ENCODE measurements at regions not wholly inside any gene's neighbourhood (a gene's known extent, or its start where the extent isn't known, plus 50 kb on each side); places are given as distances from the start of the nearest gene placed in this dataset.
"Not testable (repeated sequence)": the region's sequence is repeated elsewhere in the genome, so short reads cannot be mapped to it uniquely, and the experiment has no call there.

- CTCF ChIA-PET: no interaction called here
- intact Hi-C loops (cut with DNase I, micrococcal nuclease): no loop called here
- POLR2A ChIA-PET: no interaction called here
- H3K9me3 Mint-ChIP-seq (ENCODE audit: low read depth): peaks cover 17% of the 10 kb centered on the region
- no peak overlapping the region for H3K27ac Mint-ChIP-seq
- no peak for DNase-seq
- no peaks in the 10 kb centered on the region for H3K4me1 Mint-ChIP-seq
- no peak overlapping the region for H3K4me3 Mint-ChIP-seq
- no peak for ATAC-seq
- no peaks in the 10 kb centered on the region for H3K36me3 Mint-ChIP-seq (ENCODE audit: low read depth)
- no peaks in the 10 kb centered on the region for H3K27me3 Mint-ChIP-seq
These were observed 1689.2 kb upstream of the WWC1 start for GRCh38 chr5:166602271-166602670.

DNA sequence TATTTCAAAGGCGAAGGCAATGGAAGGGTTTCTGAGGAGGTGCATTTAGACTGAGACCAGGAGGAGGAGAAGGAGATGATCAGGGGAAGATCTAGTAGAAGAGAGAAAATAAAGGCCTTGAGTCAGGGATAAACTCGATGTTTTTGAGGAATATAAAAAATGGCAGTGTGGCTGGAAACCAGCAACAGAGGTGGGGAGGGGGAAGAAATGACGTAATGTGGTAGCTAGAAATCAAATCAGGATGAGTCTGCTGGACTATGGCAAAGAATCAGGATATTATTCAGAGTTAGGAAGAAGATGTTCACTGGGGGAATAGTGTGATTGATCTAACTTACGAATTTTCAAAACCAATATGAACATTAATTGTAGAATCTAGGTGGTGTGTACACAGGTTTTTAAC lies 1673.9 kb upstream of the WWC1 start:
- no peak for DNase-seq
- H3K4me1 Mint-ChIP-seq: no peaks in the 10 kb centered on the region
- H3K27ac Mint-ChIP-seq: no peak overlapping the region
- H3K36me3 Mint-ChIP-seq (ENCODE audit: low read depth): no peaks in the 10 kb centered on the region
- H3K4me3 Mint-ChIP-seq: no peak overlapping the region
- ChIA-PET CTCF (interaction anchor here (0.7 kb wide), 1 partner anchor 207 kb away, joined by 3 read pairs; no protein-coding TSS in a partner anchor), POLR2A (no interaction called here)
- peaks cover 20% of the 10 kb centered on the region for H3K9me3 Mint-ChIP-seq (ENCODE audit: low read depth)
- no peak for ATAC-seq
- intact Hi-C loops (cut with DNase I, micrococcal nuclease): no loop called here
- H3K27me3 Mint-ChIP-seq: no peaks in the 10 kb centered on the region

DNA sequence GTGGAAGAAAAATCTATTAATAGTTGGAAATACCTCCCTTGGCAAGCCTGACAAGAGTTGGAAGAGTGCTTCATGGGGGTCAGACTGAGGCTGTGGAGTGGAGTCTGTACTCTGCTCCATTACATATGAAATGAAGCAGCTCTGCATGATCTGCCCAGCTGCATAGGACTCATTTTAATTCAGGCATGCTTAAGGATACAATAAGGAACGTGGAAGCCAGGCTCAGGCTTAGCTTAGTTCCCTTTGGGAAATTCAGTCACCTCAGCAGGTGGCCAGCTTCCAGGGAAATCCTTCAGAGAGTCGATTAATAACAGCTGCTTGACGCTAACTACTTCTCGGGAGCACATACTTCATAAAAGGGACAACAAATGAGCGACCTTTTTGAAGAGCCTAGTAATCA lies 1672.9 kb upstream of the WWC1 start:
- POLR2A ChIA-PET: no interaction called here
- Mint-ChIP-seq H3K4me3 (no peak overlapping the region), H3K4me1 (no peaks in the 10 kb centered on the region), H3K36me3 (ENCODE audit: low read depth) (no peaks in the 10 kb centered on the region), H3K27ac (no peak overlapping the region), H3K27me3 (no peaks in the 10 kb centered on the region), H3K9me3 (ENCODE audit: low read depth) (peaks cover 23% of the 10 kb centered on the region)
- DNase-seq (no peak), ATAC-seq (no peak)
- intact Hi-C loops (cut with DNase I, micrococcal nuclease): no loop called here
- CTCF ChIA-PET: interaction anchor here (1.3 kb wide), 1 partner anchor 9 kb away, joined by 4 read pairs; no protein-coding TSS in a partner anchor

- CTCF ChIA-PET: no interaction called here
- Mint-ChIP-seq H3K27ac (no peak overlapping the region), H3K36me3 (ENCODE audit: low read depth) (no peaks in the 10 kb centered on the region), H3K4me1 (no peaks in the 10 kb centered on the region), H3K9me3 (ENCODE audit: low read depth) (peaks cover 7% of the 10 kb centered on the region), H3K4me3 (no peak overlapping the region), H3K27me3 (no peaks in the 10 kb centered on the region)
- ATAC-seq: no peak
- POLR2A ChIA-PET: no interaction called here
- intact Hi-C loops (cut with DNase I, micrococcal nuclease): no loop called here
- no peak for DNase-seq
These were observed 1666.9 kb upstream of the WWC1 start for GRCh38 chr5:166624573-166624972.

- Mint-ChIP-seq H3K27me3 (no peaks in the 10 kb centered on the region), H3K27ac (no peak overlapping the region), H3K36me3 (ENCODE audit: low read depth) (no peaks in the 10 kb centered on the region), H3K9me3 (ENCODE audit: low read depth) (peaks cover 5% of the 10 kb centered on the region), H3K4me3 (no peak overlapping the region), H3K4me1 (no peaks in the 10 kb centered on the region)
- ChIA-PET CTCF (no interaction called here), POLR2A (no interaction called here)
- intact Hi-C loops (cut with DNase I, micrococcal nuclease): no loop called here
- no peak for ATAC-seq
- DNase-seq: no peak
These were observed 1666.1 kb upstream of the WWC1 start for GRCh38 chr5:166625210-166625865.

DNA sequence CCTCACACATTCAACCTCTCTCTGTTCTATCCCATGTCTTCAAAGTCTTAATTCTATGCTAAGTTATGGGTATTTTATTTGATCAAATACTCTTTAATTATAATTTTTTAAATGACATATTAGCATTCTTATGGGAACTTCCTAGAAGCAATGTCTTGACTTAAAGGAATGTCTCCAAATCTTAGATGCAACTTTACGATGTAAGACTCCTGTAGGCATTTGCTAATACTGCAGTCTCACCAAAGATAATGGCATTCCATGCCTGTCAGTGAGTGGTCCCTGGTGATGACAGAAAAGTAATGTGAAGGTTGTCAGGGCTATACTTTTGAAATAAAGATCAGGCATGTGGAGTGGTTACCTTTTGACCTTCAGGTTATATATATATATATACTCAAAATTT lies 1654.2 kb upstream of the WWC1 start:
- Mint-ChIP-seq H3K36me3 (ENCODE audit: low read depth) (no peaks in the 10 kb centered on the region), H3K27ac (no peak overlapping the region), H3K4me3 (no peak overlapping the region), H3K4me1 (no peaks in the 10 kb centered on the region), H3K9me3 (ENCODE audit: low read depth) (peaks cover 11% of the 10 kb centered on the region), H3K27me3 (no peaks in the 10 kb centered on the region)
- POLR2A ChIA-PET: no interaction called here
- DNase-seq: no peak
- ATAC-seq: no peak
- intact Hi-C loops (cut with DNase I, micrococcal nuclease): no loop called here
- CTCF ChIA-PET: no interaction called here

DNA sequence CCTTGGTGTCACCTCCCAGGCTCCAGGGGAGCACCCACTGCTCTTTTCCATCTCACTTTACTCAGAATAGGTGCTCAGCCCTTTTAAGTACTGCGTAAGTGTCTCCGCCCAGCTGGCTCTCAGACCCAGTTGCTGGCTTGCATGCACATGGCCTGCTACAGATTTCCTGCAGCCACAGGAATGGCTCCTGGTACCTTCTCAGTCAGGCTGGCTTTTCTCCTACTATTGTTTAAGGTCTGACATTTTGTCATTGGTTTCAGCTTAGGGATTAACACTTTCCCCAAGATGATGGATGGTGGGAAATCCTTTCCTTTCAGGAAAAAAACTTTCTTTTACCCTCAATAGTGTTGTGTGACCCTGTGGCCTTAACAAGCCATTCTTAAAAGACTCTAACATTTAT lies 1652.3 kb upstream of the WWC1 start:
- Mint-ChIP-seq H3K4me3 (no peak overlapping the region), H3K4me1 (no peaks in the 10 kb centered on the region), H3K36me3 (ENCODE audit: low read depth) (no peaks in the 10 kb centered on the region), H3K9me3 (ENCODE audit: low read depth) (peaks cover 11% of the 10 kb centered on the region), H3K27ac (no peak overlapping the region), H3K27me3 (no peaks in the 10 kb centered on the region)
- no peak for ATAC-seq
- ChIA-PET CTCF (no interaction called here), POLR2A (no interaction called here)
- DNase-seq: no peak
- intact Hi-C loops (cut with DNase I, micrococcal nuclease): no loop called here

DNA sequence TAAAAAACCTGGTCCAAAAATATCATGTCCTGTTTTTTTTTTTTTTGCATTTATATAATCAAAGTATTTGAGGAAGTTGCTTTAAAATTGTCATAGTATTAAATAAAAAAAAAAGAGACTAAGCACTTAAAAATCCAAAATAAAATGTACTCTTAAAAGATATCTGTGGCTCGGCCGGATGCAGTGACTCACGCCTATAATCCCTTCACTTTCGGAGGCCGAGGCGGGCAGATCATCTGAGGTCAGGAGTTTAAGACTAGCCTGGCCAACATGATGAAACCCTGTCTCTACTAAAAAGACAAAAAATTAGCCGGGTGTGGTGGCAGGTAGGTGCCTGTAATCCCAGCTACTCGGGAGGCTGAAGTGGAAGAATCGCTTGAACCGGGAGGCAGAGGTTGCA lies 1651.3 kb upstream of the WWC1 start:
- H3K27ac Mint-ChIP-seq; H3K36me3 Mint-ChIP-seq (ENCODE audit: low read depth); H3K4me1 Mint-ChIP-seq; DNase-seq; H3K27me3 Mint-ChIP-seq; intact Hi-C loops (cut with DNase I, micrococcal nuclease); POLR2A ChIA-PET; H3K4me3 Mint-ChIP-seq; ATAC-seq; CTCF ChIA-PET: not testable (repeated sequence)
- H3K9me3 Mint-ChIP-seq (ENCODE audit: low read depth): peaks cover 11% of the 10 kb centered on the region

GRCh38 chr5:166648736-166649135 lies 1642.7 kb upstream of the WWC1 start:
- intact Hi-C loops (cut with DNase I, micrococcal nuclease): no loop called here
- H3K4me3 Mint-ChIP-seq: no peak overlapping the region
- no peaks in the 10 kb centered on the region for H3K36me3 Mint-ChIP-seq (ENCODE audit: low read depth)
- ATAC-seq: no peak
- H3K4me1 Mint-ChIP-seq: no peaks in the 10 kb centered on the region
- peaks cover 7% of the 10 kb centered on the region for H3K9me3 Mint-ChIP-seq (ENCODE audit: low read depth)
- DNase-seq: no peak
- no peak overlapping the region for H3K27ac Mint-ChIP-seq
- ChIA-PET POLR2A (no interaction called here), CTCF (interaction anchor here (0.7 kb wide), 1 partner anchor 388 kb away, joined by 3 read pairs; no protein-coding TSS in a partner anchor)
- no peaks in the 10 kb centered on the region for H3K27me3 Mint-ChIP-seq

- Mint-ChIP-seq H3K4me3 (no peak overlapping the region), H3K36me3 (ENCODE audit: low read depth) (no peaks in the 10 kb centered on the region), H3K27ac (no peak overlapping the region), H3K4me1 (no peaks in the 10 kb centered on the region), H3K27me3 (no peaks in the 10 kb centered on the region), H3K9me3 (ENCODE audit: low read depth) (peaks cover 9% of the 10 kb centered on the region)
- POLR2A ChIA-PET: no interaction called here
- intact Hi-C loops (cut with DNase I, micrococcal nuclease): no loop called here
- no peak for ATAC-seq
- CTCF ChIA-PET: no interaction called here
- DNase-seq: no peak
These were observed 1641.8 kb upstream of the WWC1 start for GRCh38 chr5:166649676-166650075.

DNA sequence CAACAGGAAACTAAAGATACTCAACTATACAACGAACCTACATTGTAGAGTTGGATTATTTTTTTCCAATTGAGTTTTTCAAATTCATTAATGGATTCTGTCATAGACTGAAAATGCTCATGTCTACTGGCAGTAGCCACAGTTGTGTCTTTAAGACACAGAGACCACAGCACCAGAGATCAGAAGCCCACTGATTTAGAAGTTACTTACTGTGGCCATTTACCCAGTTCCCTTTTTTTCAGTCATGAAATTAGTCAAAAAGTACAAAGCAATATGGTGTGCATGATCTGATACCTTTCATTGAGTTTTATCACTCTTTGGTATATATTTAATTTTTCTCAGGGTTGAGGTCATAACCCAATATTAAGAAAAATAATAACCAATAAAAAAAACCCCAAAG lies 1640.2 kb upstream of the WWC1 start:
- DNase-seq (no peak), ATAC-seq (no peak)
- Mint-ChIP-seq H3K4me1 (no peaks in the 10 kb centered on the region), H3K4me3 (no peak overlapping the region), H3K9me3 (ENCODE audit: low read depth) (peaks cover 10% of the 10 kb centered on the region), H3K27ac (no peak overlapping the region), H3K36me3 (ENCODE audit: low read depth) (no peaks in the 10 kb centered on the region), H3K27me3 (no peaks in the 10 kb centered on the region)
- intact Hi-C loops (cut with DNase I, micrococcal nuclease): no loop called here
- ChIA-PET CTCF (no interaction called here), POLR2A (no interaction called here)

GRCh38 chr5:166671811-166672210 lies 1619.6 kb upstream of the WWC1 start:
- POLR2A ChIA-PET: no interaction called here
- intact Hi-C loops (cut with DNase I, micrococcal nuclease): no loop called here
- ATAC-seq: no peak
- CTCF ChIA-PET: no interaction called here
- no peaks in the 10 kb centered on the region for H3K4me1 Mint-ChIP-seq
- no peak for DNase-seq
- no peak overlapping the region for H3K27ac Mint-ChIP-seq
- no peak overlapping the region for H3K4me3 Mint-ChIP-seq
- no peaks in the 10 kb centered on the region for H3K27me3 Mint-ChIP-seq
- no peaks in the 10 kb centered on the region for H3K36me3 Mint-ChIP-seq (ENCODE audit: low read depth)
- peaks cover 11% of the 10 kb centered on the region for H3K9me3 Mint-ChIP-seq (ENCODE audit: low read depth)

DNA sequence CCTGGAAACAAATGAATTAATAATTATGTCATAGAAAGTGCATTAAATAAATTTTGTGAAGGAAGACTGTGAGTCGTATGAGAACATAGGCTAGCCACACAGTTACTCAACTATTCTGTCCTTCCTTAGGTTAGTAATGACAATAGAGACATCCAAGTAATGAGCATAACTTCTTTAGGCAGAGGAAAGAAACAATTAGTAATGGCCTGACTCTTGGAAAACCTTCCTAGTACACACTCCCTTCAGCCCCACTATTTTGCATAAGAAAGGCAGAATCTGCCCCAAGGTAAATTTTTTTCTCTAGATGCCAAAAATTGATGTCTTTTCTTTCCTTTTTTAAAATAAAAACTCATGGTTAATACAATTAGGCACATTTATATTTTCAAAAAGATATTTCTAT lies 1619.0 kb upstream of the WWC1 start:
- intact Hi-C loops (cut with DNase I, micrococcal nuclease): no loop called here
- no peak for DNase-seq
- H3K27me3 Mint-ChIP-seq: no peaks in the 10 kb centered on the region
- ATAC-seq: no peak
- ChIA-PET POLR2A (no interaction called here), CTCF (no interaction called here)
- no peaks in the 10 kb centered on the region for H3K4me1 Mint-ChIP-seq
- no peak overlapping the region for H3K4me3 Mint-ChIP-seq
- no peaks in the 10 kb centered on the region for H3K36me3 Mint-ChIP-seq (ENCODE audit: low read depth)
- peaks cover 11% of the 10 kb centered on the region for H3K9me3 Mint-ChIP-seq (ENCODE audit: low read depth)
- no peak overlapping the region for H3K27ac Mint-ChIP-seq
